Mammary epithelial cell (primary cell): ENCODE measurements at regions not wholly inside any gene's neighbourhood (a gene's known extent, or its start where the extent isn't known, plus 50 kb on each side); places are given as distances from the start of the nearest gene placed in this dataset.

ENCODE experiments used
- CTCF ChIP-seq, 2 donors: IDR thresholded peaks in 1 of 2; conservative IDR thresholded peaks in 1 of 2; 2 replicates each; pipeline ENCODE4 v1.5.1; 2011 to 2012; ENCODE audit warnings: inconsistent platforms in 2 of 2, low read length in 2 of 2, mild to moderate bottlenecking in 2 of 2, control low read depth in 1 of 2, low read depth in 1 of 2; ENCODE audit not compliant: insufficient read depth in 1 of 2; ENCODE audit errors: extremely low read depth in 1 of 2
- EZH2 ChIP-seq: IDR thresholded peaks from 2 replicates; pipeline ENCODE4 v1.6.1; 2012; ENCODE audit warnings: low read length, inconsistent platforms, borderline replicate concordance

- TF ChIP-seq CTCF (conservative IDR thresholded peaks at IDR 0.05 in 1 of 2, IDR thresholded peaks at IDR 0.05 in 1 of 2; ENCODE audit: extremely low read depth in 1 of 2, insufficient read depth in 1 of 2, low read depth in 1 of 2, low read length in 2 of 2) (no peak), EZH2 (no peak)
These were observed 502.9 kb downstream of the SHQ1 start for GRCh38 chr3:72345237-72345878.
